ENCODE measurements at regions not wholly inside any gene's neighbourhood (a gene's known extent, or its start where the extent isn't known, plus 50 kb on each side); places are given as distances from the start of the nearest gene placed in this dataset.

- DNase-seq (ENCODE audit: low read depth, low spot score) (no peak), ATAC-seq (no peak)
- Histone ChIP-seq H3K4me3 (ENCODE audit: low read depth in 2 of 2, low read length in 2 of 2) (no peak overlapping the region), H3K36me3 (ENCODE audit: control insufficient read depth, insufficient read depth, low read length) (no peaks in the 10 kb centered on the region), H3K27me3 (ENCODE audit: control insufficient read depth, insufficient read depth, low read length) (no peaks in the 10 kb centered on the region), H3K27ac (ENCODE audit: low read length) (no peak overlapping the region), H3K9me3 (ENCODE audit: control insufficient read depth, insufficient read depth, low read depth, low read length) (no peaks in the 10 kb centered on the region), H3K4me1 (ENCODE audit: control insufficient read depth, insufficient read depth, low read length) (no peaks in the 10 kb centered on the region)
- POLR2A ChIA-PET = no interaction called here
- intact Hi-C loops (cut with micrococcal nuclease; ENCODE audit: unreplicated experiment) (no loop called here), in situ Hi-C loops (cut with HindIII; ENCODE audit: low pct_unique_long_range_greater_than_20kb, low sequenced_read_pairs) (no loop called here)
- BruUV-seq (replicated peaks) = no TSS peak
- TF ChIP-seq TCF7L2 (IDR thresholded peaks at IDR 0.05; ENCODE audit: low read depth, low read length) = no peak
- CTCF ChIA-PET = no interaction called here
Measured at GRCh38 chr6:128740951-128741350, 142.0 kb upstream of the LAMA2 start.

- no peak for DNase-seq (ENCODE audit: low read depth, low spot score)
- in situ Hi-C loops (cut with HindIII; ENCODE audit: low pct_unique_long_range_greater_than_20kb, low sequenced_read_pairs) = no loop called here
- TF ChIP-seq REST (IDR thresholded peaks at IDR 0.05; ENCODE audit: insufficient read depth in 1 of 2, low read depth in 2 of 2, low read length in 1 of 2) = no peak
- TF ChIP-seq CTCF (IDR thresholded peaks at IDR 0.05) = no peak
- no peak for TF ChIP-seq SIN3A (IDR thresholded peaks at IDR 0.05; ENCODE audit: borderline replicate concordance, insufficient read depth, low read depth, low read length)
- no peak for TF ChIP-seq TCF7L2 (IDR thresholded peaks at IDR 0.05; ENCODE audit: low read depth, low read length)
- no peak for TF ChIP-seq POLR2AphosphoS5 (IDR thresholded peaks at IDR 0.05; ENCODE audit: low read depth, low read length)
- POLR2A ChIA-PET = no interaction called here
- CTCF ChIA-PET = interaction anchor here (0.8 kb wide), 1 partner anchor 884 kb away, joined by 6 read pairs; no protein-coding TSS in a partner anchor
- H3K9me3 ChIP-seq (ENCODE audit: control insufficient read depth, insufficient read depth, low read depth, low read length) = no peaks in the 10 kb centered on the region
- H3K27me3 ChIP-seq (ENCODE audit: control insufficient read depth, insufficient read depth, low read length) = no peaks in the 10 kb centered on the region
- intact Hi-C loops (cut with micrococcal nuclease; ENCODE audit: unreplicated experiment) = no loop called here
- H3K4me1 ChIP-seq (ENCODE audit: control insufficient read depth, insufficient read depth, low read length) = no peaks in the 10 kb centered on the region
- no peak overlapping the region for H3K4me3 ChIP-seq (ENCODE audit: low read depth in 2 of 2, low read length in 2 of 2)
- no peak for ATAC-seq
- BruUV-seq (replicated peaks) = no TSS peak
- H3K36me3 ChIP-seq (ENCODE audit: control insufficient read depth, insufficient read depth, low read length) = no peaks in the 10 kb centered on the region
- H3K27ac ChIP-seq (ENCODE audit: low read length) = no peak overlapping the region
Measured at GRCh38 chr6:128739112-128739511, 143.8 kb upstream of the LAMA2 start.

GRCh38 chr6:128738112-128738511 lies 144.8 kb upstream of the LAMA2 start:
- H3K36me3 ChIP-seq (ENCODE audit: control insufficient read depth, insufficient read depth, low read length) = no peaks in the 10 kb centered on the region
- intact Hi-C loops (cut with micrococcal nuclease; ENCODE audit: unreplicated experiment) = no loop called here
- no peaks in the 10 kb centered on the region for H3K9me3 ChIP-seq (ENCODE audit: control insufficient read depth, insufficient read depth, low read depth, low read length)
- ChIA-PET POLR2A (no interaction called here), CTCF (no interaction called here)
- no peak overlapping the region for H3K27ac ChIP-seq (ENCODE audit: low read length)
- H3K4me3 ChIP-seq (ENCODE audit: low read depth in 2 of 2, low read length in 2 of 2) = no peak overlapping the region
- BruUV-seq (replicated peaks) = no TSS peak
- in situ Hi-C loops (cut with HindIII; ENCODE audit: low pct_unique_long_range_greater_than_20kb, low sequenced_read_pairs) = no loop called here
- ATAC-seq = no peak
- no peaks in the 10 kb centered on the region for H3K4me1 ChIP-seq (ENCODE audit: control insufficient read depth, insufficient read depth, low read length)
- DNase-seq (ENCODE audit: low read depth, low spot score) = no peak
- no peak for TF ChIP-seq CTCF (IDR thresholded peaks at IDR 0.05)
- no peak for TF ChIP-seq POLR2AphosphoS5 (IDR thresholded peaks at IDR 0.05; ENCODE audit: low read depth, low read length)
- no peak for TF ChIP-seq TCF7L2 (IDR thresholded peaks at IDR 0.05; ENCODE audit: low read depth, low read length)
- TF ChIP-seq SIN3A (IDR thresholded peaks at IDR 0.05; ENCODE audit: borderline replicate concordance, insufficient read depth, low read depth, low read length) = no peak
- TF ChIP-seq REST (IDR thresholded peaks at IDR 0.05; ENCODE audit: insufficient read depth in 1 of 2, low read depth in 2 of 2, low read length in 1 of 2) = no peak
- no peaks in the 10 kb centered on the region for H3K27me3 ChIP-seq (ENCODE audit: control insufficient read depth, insufficient read depth, low read length)

All from Panc1 (cell line).